Ishikawa (cell line): ENCODE measurements at regions not wholly inside any gene's neighbourhood (a gene's known extent, or its start where the extent isn't known, plus 50 kb on each side); places are given as distances from the start of the nearest gene placed in this dataset.

Experiments
- CEBPB ChIP-seq: IDR thresholded peaks from 2 replicates; pipeline ENCODE4 v1.6.1; 2012
- CREB1 ChIP-seq: IDR thresholded peaks from 2 replicates; pipeline ENCODE4 v1.6.1; 2012; ENCODE audit warnings: low read depth
- EP300 ChIP-seq: IDR thresholded peaks from 2 replicates; pipeline ENCODE4 v1.6.1; 2012; ENCODE audit warnings: borderline replicate concordance
- FOXM1 ChIP-seq: IDR thresholded peaks from 2 replicates; pipeline ENCODE4 v1.6.1; 2012; ENCODE audit warnings: low read depth, borderline replicate concordance
- NFIC ChIP-seq: IDR thresholded peaks from 2 replicates; pipeline ENCODE4 v1.6.1; 2012
- RAD21 ChIP-seq: IDR thresholded peaks from 2 replicates; pipeline ENCODE4 v1.6.1; 2012; ENCODE audit warnings: low read depth
- TAF1 ChIP-seq: IDR thresholded peaks from 2 replicates; pipeline ENCODE4 v1.6.1; 2012; ENCODE audit warnings: low read depth, mild to moderate bottlenecking
- TEAD4 ChIP-seq: IDR thresholded peaks from 2 replicates; pipeline ENCODE4 v1.6.1; 2012
- YY1 ChIP-seq: IDR thresholded peaks from 2 replicates; pipeline ENCODE4 v1.6.1; 2012; ENCODE audit warnings: low read depth
- ZBTB7A ChIP-seq: IDR thresholded peaks from 2 replicates; pipeline ENCODE4 v1.6.1; 2012; ENCODE audit warnings: low read depth
- TF ChIP-seq, protein P1 (sequence below): IDR thresholded peaks from 2 replicates; pipeline ENCODE4 v1.6.1; 2012; ENCODE audit warnings: low read depth, mild to moderate bottlenecking
- TF ChIP-seq, protein P2 (sequence below): IDR thresholded peaks from 2 replicates; pipeline ENCODE4 v1.6.1; 2012

DNA sequence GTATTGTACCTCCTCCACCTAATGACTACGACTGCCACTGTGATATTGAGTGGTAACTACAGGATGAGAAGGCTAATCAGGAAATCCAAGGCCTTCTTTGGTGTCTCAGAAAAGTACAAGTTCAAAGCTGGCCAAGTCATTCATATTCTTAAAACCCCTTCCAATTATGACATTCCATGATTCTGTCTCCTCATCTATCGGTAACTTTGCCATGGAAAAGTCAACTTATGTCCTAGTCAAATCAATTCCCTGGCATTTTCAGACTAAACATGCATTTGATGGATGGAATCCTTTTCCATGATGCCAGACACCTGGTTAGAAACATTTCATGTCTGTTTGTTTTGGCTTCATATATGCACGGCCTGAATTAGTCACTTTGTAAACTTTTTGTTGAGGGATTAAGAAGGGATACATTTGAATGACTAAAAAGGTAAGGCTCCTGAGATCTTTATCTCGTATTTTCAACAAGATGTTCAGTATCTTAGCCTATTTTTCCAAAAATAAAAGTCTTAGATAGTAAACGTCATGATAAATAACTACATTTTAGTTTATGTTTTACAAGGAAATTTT lies 186.5 kb downstream of the NHLRC3 start:
- TF ChIP-seq FOXM1 = no peak
- no peak for TF ChIP-seq EP300
- no peak for TF ChIP-seq RAD21
- TF ChIP-seq NFIC = no peak
- TF ChIP-seq ZBTB7A = no peak
- no peak for TF ChIP-seq CEBPB
- no peak for TF ChIP-seq TAF1
- TF ChIP-seq, protein P1, sequence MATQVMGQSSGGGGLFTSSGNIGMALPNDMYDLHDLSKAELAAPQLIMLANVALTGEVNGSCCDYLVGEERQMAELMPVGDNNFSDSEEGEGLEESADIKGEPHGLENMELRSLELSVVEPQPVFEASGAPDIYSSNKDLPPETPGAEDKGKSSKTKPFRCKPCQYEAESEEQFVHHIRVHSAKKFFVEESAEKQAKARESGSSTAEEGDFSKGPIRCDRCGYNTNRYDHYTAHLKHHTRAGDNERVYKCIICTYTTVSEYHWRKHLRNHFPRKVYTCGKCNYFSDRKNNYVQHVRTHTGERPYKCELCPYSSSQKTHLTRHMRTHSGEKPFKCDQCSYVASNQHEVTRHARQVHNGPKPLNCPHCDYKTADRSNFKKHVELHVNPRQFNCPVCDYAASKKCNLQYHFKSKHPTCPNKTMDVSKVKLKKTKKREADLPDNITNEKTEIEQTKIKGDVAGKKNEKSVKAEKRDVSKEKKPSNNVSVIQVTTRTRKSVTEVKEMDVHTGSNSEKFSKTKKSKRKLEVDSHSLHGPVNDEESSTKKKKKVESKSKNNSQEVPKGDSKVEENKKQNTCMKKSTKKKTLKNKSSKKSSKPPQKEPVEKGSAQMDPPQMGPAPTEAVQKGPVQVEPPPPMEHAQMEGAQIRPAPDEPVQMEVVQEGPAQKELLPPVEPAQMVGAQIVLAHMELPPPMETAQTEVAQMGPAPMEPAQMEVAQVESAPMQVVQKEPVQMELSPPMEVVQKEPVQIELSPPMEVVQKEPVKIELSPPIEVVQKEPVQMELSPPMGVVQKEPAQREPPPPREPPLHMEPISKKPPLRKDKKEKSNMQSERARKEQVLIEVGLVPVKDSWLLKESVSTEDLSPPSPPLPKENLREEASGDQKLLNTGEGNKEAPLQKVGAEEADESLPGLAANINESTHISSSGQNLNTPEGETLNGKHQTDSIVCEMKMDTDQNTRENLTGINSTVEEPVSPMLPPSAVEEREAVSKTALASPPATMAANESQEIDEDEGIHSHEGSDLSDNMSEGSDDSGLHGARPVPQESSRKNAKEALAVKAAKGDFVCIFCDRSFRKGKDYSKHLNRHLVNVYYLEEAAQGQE = no peak
- TF ChIP-seq, protein P2, sequence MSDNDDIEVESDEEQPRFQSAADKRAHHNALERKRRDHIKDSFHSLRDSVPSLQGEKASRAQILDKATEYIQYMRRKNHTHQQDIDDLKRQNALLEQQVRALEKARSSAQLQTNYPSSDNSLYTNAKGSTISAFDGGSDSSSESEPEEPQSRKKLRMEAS = no peak
- no peak for TF ChIP-seq YY1
- TF ChIP-seq CREB1 = no peak
- no peak for TF ChIP-seq TEAD4
